ENCODE measurements at regions not wholly inside any gene's neighbourhood (a gene's known extent, or its start where the extent isn't known, plus 50 kb on each side); places are given as distances from the start of the nearest gene placed in this dataset.

DNA sequence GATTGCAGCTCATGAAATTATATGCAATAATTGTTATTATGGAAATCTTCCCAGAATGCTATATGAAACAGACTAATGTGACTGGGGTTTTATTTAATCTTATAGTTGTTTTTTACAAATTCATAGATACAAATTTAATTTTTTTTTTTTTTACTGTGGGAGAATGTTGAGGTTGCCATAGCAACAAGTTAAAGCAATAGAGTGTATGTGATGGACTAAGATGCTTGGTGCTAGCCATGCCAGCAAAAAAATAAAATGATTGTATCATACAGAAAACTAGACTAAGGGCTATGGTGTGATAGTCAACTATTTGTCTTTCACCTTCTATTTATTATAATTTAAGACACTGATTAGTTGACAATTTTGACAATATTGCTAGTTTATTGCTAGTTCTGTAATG is 163.2 kb upstream of the BLID start:
- TF ChIP-seq EP300 (IDR thresholded peaks at IDR 0.05) (no peak), CTCF (IDR thresholded peaks at IDR 0.05) (no peak)

Measured in stomach (tissue), 4 donors.